Aorta (tissue), 5 donors: ENCODE measurements at regions not wholly inside any gene's neighbourhood (a gene's known extent, or its start where the extent isn't known, plus 50 kb on each side); places are given as distances from the start of the nearest gene placed in this dataset.

Experiments
- ATAC-seq: fragments of 200-7000 bp; cut with Tn5 transposase; one replicate; pipeline ENCODE4 v1.9.1; 2022; ENCODE audit warnings: moderate library complexity; ENCODE audit not compliant: low FRiP score
- DNase-seq, 2 donors: peaks; one replicate each; pipeline ENCODE4 v3.0.0-alpha.2; 2020
- H3K27ac ChIP-seq, 2 donors: one replicate each; pipeline ENCODE4 v1.5.1; 2013; ENCODE audit warnings: low read length in 2 of 2, mild to moderate bottlenecking in 2 of 2, moderate library complexity in 2 of 2, control low read depth in 1 of 2, inconsistent platforms in 1 of 2, low read depth in 1 of 2
- H3K27me3 ChIP-seq, 2 donors: one replicate each; pipeline ENCODE4 v1.6.1; 2013; ENCODE audit warnings: control low read depth in 1 of 2, low read length in 1 of 2, mild to moderate bottlenecking in 1 of 2, moderate library complexity in 1 of 2; ENCODE audit not compliant: insufficient read depth in 2 of 2, control insufficient read depth in 1 of 2
- H3K36me3 ChIP-seq, 2 donors: one replicate each; pipeline ENCODE4 v1.6.1; 2013; ENCODE audit warnings: control low read depth in 1 of 2, low read length in 1 of 2, mild to moderate bottlenecking in 1 of 2; ENCODE audit not compliant: insufficient read depth in 2 of 2, control insufficient read depth in 1 of 2
- H3K4me1 ChIP-seq, 2 donors: one replicate each; pipeline ENCODE4 v1.6.1; 2013; ENCODE audit warnings: low read length in 2 of 2, control low read depth in 1 of 2, mild to moderate bottlenecking in 1 of 2, moderate library complexity in 1 of 2; ENCODE audit not compliant: insufficient read depth in 2 of 2, control insufficient read depth in 1 of 2
- H3K4me3 ChIP-seq, 2 donors: one replicate each; pipeline ENCODE4 v1.5.1; 2013; ENCODE audit warnings: low read length in 2 of 2, control low read depth in 1 of 2, mild to moderate bottlenecking in 1 of 2
- H3K9me3 ChIP-seq: one replicate; pipeline ENCODE4 v1.6.1; 2013; ENCODE audit warnings: mild to moderate bottlenecking, low read length; ENCODE audit not compliant: control insufficient read depth
- WGBS, 2 donors: extraction: QIAGEN DNeasy Blood & Tissue Kit; methylation state at CpG; one replicate each; pipeline ENCODE4 v1.1.7; 2013; 5-methylcytosine and 5-hydroxymethylcytosine counted together
- intact Hi-C, 2 donors: fragments of 100-400 bp; cut with DNase I; formaldehyde crosslinking; loops; one replicate each; pipeline versions ENCODE4 v1.14.2 to v1.15.0; 2022
- donor health status: healthy with polysubstance abuse.
- donor health status: Bipolar disorder and iron deficiency.
- donor health status: DM: no; HTN: no; CAD: no.
- donor health status: DM: no; HTN: no; CAD: no.
- donor health status: DM: yes; HTN: yes; CAD: no.

- Histone ChIP-seq H3K4me3 (no peak overlapping the region), H3K27ac (no peak overlapping the region), H3K9me3 (no peaks in the 10 kb centered on the region), H3K27me3 (no peaks in the 10 kb centered on the region), H3K36me3 (no peaks in the 10 kb centered on the region), H3K4me1 (no peaks in the 10 kb centered on the region)
- no peak for DNase-seq
- 42 to 43% methylated on average over 4 of the region's 4 CpGs for WGBS, 2 donors
- intact Hi-C loops, result no loop called here
- no peak for ATAC-seq
Measured at GRCh38 chr13:30053939-30054338, 203.5 kb upstream of the UBL3 start.

GRCh38 chr13:30052120-30052519 lies 201.7 kb upstream of the UBL3 start:
- no peaks in the 10 kb centered on the region for H3K27me3 ChIP-seq
- no peak overlapping the region for H3K27ac ChIP-seq
- H3K36me3 ChIP-seq, result no peaks in the 10 kb centered on the region
- H3K4me3 ChIP-seq, result no peak overlapping the region
- 39 to 41% methylated on average over 7 of the region's 7 CpGs for WGBS, 2 donors
- ATAC-seq (no peak), DNase-seq (no peak)
- intact Hi-C loops, result no loop called here
- no peaks in the 10 kb centered on the region for H3K9me3 ChIP-seq
- H3K4me1 ChIP-seq, result no peaks in the 10 kb centered on the region

- no peaks in the 10 kb centered on the region for H3K4me1 ChIP-seq
- no peaks in the 10 kb centered on the region for H3K9me3 ChIP-seq
- intact Hi-C loops, result no loop called here
- 81 to 89% methylated on average over 2 of the region's 2 CpGs for WGBS, 2 donors
- no peak for DNase-seq
- no peak overlapping the region for H3K4me3 ChIP-seq
- no peak overlapping the region for H3K27ac ChIP-seq
- ATAC-seq, result no peak
- no peaks in the 10 kb centered on the region for H3K27me3 ChIP-seq
- H3K36me3 ChIP-seq, result no peaks in the 10 kb centered on the region
Measured at GRCh38 chr13:30051531-30052060, 201.2 kb upstream of the UBL3 start.

- 80 to 94% methylated on average over 5 of the region's 5 CpGs for WGBS, 2 donors
- Histone ChIP-seq H3K27me3 (no peaks in the 10 kb centered on the region), H3K4me3 (no peak overlapping the region), H3K36me3 (no peaks in the 10 kb centered on the region), H3K4me1 (no peaks in the 10 kb centered on the region), H3K27ac (no peak overlapping the region), H3K9me3 (no peaks in the 10 kb centered on the region)
- intact Hi-C loops, result no loop called here
- DNase-seq (no peak), ATAC-seq (no peak)
Measured at GRCh38 chr13:30049692-30050091, 199.3 kb upstream of the UBL3 start.

- DNase-seq (no peak), ATAC-seq (no peak)
- Histone ChIP-seq H3K36me3 (no peaks in the 10 kb centered on the region), H3K9me3 (no peaks in the 10 kb centered on the region), H3K4me3 (no peak overlapping the region), H3K27me3 (no peaks in the 10 kb centered on the region), H3K27ac (no peak overlapping the region), H3K4me1 (no peaks in the 10 kb centered on the region)
- WGBS, 2 donors, result 77 to 78% methylated on average over 3 of the region's 3 CpGs
- intact Hi-C loops, result no loop called here
Measured at GRCh38 chr13:30047154-30047874, 196.9 kb upstream of the UBL3 start.

- Histone ChIP-seq H3K4me1 (no peaks in the 10 kb centered on the region), H3K4me3 (no peak overlapping the region), H3K36me3 (no peaks in the 10 kb centered on the region), H3K9me3 (no peaks in the 10 kb centered on the region), H3K27me3 (no peaks in the 10 kb centered on the region), H3K27ac (no peak overlapping the region)
- intact Hi-C loops, result no loop called here
- DNase-seq (no peak), ATAC-seq (no peak)
- WGBS, 2 donors, result 72 to 73% methylated on average over 7 of the region's 7 CpGs
Measured at GRCh38 chr13:30045916-30046704, 195.7 kb upstream of the UBL3 start.

GRCh38 chr13:30044932-30045331 lies 194.5 kb upstream of the UBL3 start:
- H3K27ac ChIP-seq, result no peak overlapping the region
- DNase-seq, result no peak
- no peaks in the 10 kb centered on the region for H3K36me3 ChIP-seq
- no peaks in the 10 kb centered on the region for H3K9me3 ChIP-seq
- H3K27me3 ChIP-seq, result no peaks in the 10 kb centered on the region
- WGBS, 2 donors, result 95 to 96% methylated on average over 1 of the region's 1 CpG
- no peak overlapping the region for H3K4me3 ChIP-seq
- intact Hi-C loops, result no loop called here
- H3K4me1 ChIP-seq, result no peaks in the 10 kb centered on the region
- no peak for ATAC-seq

GRCh38 chr13:30043631-30043925 lies 193.2 kb upstream of the UBL3 start:
- Histone ChIP-seq H3K4me1 (no peaks in the 10 kb centered on the region), H3K4me3 (no peak overlapping the region), H3K27me3 (no peaks in the 10 kb centered on the region), H3K9me3 (no peaks in the 10 kb centered on the region), H3K36me3 (no peaks in the 10 kb centered on the region), H3K27ac (no peak overlapping the region)
- intact Hi-C loops, result no loop called here
- DNase-seq, result no peak
- ATAC-seq, result no peak
